ENCODE measurements at regions not wholly inside any gene's neighbourhood (a gene's known extent, or its start where the extent isn't known, plus 50 kb on each side); places are given as distances from the start of the nearest gene placed in this dataset.
A peak's percentile ranks its signal among the peaks of the same experiment; 100 is the strongest.
"Not testable (repeated sequence)": the region's sequence is repeated elsewhere in the genome, so short reads cannot be mapped to it uniquely, and the experiment has no call there.

GRCh38 chr2:224650815-224651439, 65.2 kb downstream of the CCDC195 start:
- DNase-seq: peak; percentile 64 to 79 (median 76)

- not testable (repeated sequence) for DNase-seq
Observed at GRCh38 chr2:224647684-224648083, 62.5 kb upstream of the CUL3 start.

- DNase-seq: peak; percentile 34 to 35 (median 34)
Observed at GRCh38 chr2:224646242-224646846, 61.2 kb upstream of the CUL3 start.

- no peak for DNase-seq
Observed at GRCh38 chr2:224645722-224646121, 60.6 kb upstream of the CUL3 start.

- no peak for DNase-seq
Observed at GRCh38 chr2:224640679-224641078, 55.5 kb upstream of the CUL3 start.

- peak; percentile 52 to 62 (median 55) for DNase-seq
Observed at GRCh38 chr2:224638301-224638823, 53.2 kb upstream of the CUL3 start.

Data from suppressor macrophage treated with lipopolysaccharide for 1 hour (primary cell).